ENCODE measurements at regions not wholly inside any gene's neighbourhood (a gene's known extent, or its start where the extent isn't known, plus 50 kb on each side); places are given as distances from the start of the nearest gene placed in this dataset.
"Not testable (repeated sequence)": the region's sequence is repeated elsewhere in the genome, so short reads cannot be mapped to it uniquely, and the experiment has no call there.

DNA sequence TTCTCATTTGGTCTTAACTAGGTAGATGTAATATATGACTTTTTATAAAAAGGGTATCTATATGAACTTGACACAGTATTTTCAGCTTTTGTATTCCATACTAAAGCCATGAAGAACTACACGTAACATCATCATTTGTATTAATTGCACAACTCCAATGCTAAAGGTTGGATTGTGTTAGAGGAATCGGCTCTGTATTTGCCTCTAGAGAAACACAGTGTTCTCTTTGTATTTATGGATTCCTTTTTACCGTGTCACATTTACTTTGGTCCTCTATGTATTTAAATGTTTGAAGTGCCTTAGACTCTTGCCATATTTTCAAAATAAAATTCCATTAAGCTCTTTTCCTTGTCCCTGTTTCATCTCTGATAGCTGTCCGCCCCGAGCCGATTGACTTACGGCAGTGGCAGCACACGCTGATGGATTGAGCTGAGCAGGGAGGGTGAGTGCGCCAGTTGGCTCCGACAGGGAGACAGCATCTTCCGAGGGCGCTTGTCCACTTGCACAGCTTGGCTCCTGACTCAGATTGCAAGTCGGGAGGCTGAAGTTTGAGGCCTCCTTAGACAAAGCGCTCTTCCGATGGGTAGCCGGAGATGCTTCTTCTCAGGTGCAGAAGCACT, 95.6 kb upstream of the DMRT1 start:
- DNase-seq (ENCODE audit: low read depth in 2 of 2), result no peak

DNA sequence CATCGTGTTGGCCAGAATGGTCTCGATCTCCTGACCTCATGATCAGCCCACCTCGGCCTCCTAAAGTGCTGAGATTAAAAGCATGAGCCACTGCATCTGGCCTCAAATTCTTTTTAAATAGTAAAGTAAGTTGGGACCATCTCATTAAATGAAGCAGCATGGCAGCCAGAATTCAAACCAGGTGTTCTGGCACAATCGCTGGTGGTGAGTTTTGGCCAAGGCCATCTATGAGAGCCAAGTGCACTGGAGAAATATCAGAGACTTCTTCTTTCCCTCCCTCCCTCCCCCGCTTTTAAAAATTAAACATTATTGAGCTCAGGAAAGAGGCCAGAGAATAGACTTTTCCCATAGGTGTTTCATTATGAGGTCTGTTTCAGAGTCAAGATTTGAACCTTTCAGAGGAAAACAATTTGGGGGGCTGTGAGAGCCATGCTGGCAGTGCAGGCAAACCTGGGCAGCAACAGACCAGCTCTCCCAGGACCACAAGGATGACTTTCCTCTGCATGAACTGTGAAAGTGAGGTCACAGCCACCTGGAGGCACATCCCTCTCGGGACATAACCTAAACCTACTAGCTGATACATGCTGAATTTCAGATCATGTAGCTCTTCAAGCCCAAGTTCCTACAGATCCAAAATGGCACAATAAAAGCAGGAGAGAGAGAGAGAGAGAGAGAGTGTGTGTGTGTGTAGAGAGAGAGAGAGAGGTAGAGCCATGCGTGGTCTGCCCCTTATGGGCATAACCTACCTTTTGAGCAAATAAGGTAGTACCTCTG, 94.6 kb upstream of the DMRT1 start:
- no peak for DNase-seq (ENCODE audit: low read depth in 2 of 2)

GRCh38 chr9:747567-747966, 93.9 kb upstream of the DMRT1 start:
- DNase-seq (ENCODE audit: low read depth in 2 of 2), result no peak

- no peak for DNase-seq (ENCODE audit: low read depth in 2 of 2)
Observed at GRCh38 chr9:748861-749497, 92.5 kb upstream of the DMRT1 start.

DNA sequence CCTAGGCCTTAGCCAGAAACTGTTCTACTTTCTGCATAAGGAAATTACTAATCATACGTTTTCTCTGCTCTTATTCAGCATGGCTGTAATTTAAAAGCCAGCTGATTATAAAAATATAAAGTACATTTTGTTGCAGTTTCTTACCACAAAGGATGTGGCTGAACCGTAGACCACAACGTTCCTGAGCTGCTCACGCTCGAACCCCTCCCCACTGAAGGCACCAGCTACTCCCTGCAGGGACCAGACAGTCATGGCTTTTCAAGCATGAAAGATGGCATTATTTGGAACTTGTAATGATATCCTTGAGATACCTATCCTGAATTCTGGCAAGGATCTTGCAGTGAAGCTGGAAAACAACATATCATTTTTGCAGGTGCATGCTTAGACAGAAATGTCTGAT, 91.8 kb upstream of the DMRT1 start:
- DNase-seq (ENCODE audit: low read depth in 2 of 2), result no peak

DNA sequence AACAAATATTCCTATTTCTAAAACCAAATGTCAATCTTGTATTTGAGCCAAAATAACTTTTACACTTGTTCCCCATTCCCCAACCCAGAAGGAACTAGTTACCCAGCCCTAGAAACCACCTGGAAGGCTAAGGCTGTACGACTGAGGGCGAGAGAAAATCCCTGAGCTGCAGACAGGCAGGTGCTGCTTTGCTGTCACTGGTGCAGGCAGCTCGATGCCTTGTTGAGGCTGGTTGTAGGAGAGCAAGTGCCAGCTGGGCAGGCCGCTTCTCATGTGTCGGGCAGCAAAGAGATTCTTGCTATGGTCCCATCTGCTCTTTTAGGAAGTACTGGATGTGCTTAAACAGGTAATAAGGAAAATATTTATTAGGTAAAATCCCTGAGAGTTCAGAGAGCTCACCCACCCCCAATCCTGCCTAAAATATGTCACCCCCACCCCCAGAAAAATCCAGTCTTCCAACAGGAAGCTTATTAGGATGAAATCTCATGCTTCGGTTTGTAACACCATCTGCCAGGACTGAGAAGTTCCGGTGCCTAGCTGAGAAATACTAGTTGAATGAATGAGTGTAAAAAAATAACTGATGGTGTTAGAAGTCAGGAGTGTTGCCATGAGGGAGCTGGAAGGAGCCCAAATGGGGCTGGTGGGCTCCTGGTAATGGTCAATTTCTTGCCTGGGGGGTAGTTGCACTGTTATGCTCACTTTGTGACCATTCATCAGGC, 91.1 kb upstream of the DMRT1 start:
- no peak for DNase-seq (ENCODE audit: low read depth in 2 of 2)

DNA sequence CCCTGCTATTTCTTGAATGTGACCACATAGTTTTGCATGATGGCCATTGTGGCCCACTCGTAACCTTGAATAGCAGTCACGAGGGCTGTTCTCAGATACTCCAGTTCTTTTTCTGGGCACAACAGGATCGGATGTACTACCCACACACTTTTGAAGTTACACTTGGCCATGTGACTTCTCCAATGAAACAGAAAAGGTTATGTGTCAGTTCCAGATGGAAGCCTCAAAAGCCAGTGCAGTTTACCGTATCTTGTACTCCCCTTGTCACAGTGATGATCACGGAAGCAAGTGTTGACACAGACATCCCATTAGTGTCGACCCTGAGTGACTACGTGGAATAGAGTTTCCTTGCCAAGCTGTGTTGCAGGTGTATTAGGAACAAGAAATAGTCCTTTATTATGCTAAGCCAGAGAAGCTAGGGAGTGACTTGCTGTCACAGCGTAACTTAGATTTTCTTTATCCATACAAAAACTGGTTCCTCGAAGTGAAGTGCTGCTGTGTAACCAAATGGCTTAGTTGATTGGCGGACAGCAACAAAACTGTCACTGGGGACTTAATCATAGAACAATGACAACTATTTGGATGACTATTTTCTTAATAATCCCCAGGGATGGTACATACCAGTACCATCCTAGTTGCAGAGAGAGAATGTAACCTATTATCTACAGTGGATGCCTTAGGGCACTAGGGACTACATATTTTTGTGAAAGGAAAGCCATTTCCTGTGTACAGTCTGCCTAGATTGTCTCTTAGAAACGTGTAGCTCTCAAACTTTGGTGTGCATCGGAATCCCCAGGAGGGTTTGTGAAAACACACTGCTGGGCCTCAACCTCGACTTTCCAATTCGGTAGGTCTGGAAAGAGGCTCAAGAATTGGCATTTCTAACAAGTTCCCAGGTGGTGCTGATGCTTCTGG, 90.1 kb upstream of the DMRT1 start:
- DNase-seq (ENCODE audit: low read depth in 2 of 2), result no peak

GRCh38 chr9:752201-752600, 89.3 kb upstream of the DMRT1 start:
- DNase-seq (ENCODE audit: low read depth in 2 of 2), result no peak

GRCh38 chr9:752681-753200, 88.8 kb upstream of the DMRT1 start:
- DNase-seq (ENCODE audit: low read depth in 2 of 2), result no peak

- DNase-seq (ENCODE audit: low read depth in 2 of 2), result not testable (repeated sequence)
Observed at GRCh38 chr9:753734-754133, 87.8 kb upstream of the DMRT1 start.

GRCh38 chr9:754150-754931, 87.2 kb upstream of the DMRT1 start:
- DNase-seq (ENCODE audit: low read depth in 2 of 2), result no peak

DNA sequence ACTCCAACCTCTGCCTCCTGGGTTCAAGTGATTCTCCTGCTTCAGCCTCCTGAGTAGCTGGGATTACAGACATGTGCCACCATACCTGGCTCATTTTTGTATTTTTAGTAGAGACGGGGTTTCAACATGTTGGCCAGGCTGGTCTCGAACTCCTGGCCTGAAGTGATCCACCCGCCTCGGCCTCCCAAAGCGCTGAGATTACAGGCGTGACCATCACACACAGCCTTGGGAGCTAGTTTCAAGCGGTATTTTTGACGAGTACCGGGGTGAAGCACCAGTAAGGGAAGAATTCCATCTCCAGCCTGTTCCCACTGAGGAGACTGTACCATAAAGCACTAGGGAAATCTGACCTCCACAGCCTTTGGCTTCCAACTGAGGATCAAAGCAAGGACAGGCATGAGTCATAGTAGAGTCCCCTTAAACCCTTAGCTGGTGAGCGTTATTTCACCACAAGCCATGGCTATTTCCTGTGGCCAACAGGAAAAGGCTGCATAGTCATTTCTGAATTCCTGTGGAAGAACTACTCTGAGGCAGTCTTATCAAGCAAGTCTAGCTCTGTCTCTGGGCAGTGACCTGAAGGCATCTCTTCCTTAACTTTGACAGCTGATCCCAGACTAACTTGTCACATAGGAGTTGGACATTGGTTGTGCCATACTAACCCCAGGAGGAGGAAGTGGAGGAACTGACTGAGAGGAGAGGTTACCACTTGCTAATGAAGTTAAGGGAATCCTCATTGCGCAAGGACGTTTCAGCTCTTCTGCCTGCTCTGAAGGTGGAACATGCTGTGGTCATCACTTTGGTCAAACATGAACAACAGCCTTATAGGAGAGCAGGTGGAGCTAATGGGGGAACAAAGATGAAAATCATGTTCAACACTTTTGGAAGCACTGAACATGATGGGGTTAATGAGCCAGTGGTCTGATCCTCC, 85.8 kb upstream of the DMRT1 start:
- no peak for DNase-seq (ENCODE audit: low read depth in 2 of 2)

DNA sequence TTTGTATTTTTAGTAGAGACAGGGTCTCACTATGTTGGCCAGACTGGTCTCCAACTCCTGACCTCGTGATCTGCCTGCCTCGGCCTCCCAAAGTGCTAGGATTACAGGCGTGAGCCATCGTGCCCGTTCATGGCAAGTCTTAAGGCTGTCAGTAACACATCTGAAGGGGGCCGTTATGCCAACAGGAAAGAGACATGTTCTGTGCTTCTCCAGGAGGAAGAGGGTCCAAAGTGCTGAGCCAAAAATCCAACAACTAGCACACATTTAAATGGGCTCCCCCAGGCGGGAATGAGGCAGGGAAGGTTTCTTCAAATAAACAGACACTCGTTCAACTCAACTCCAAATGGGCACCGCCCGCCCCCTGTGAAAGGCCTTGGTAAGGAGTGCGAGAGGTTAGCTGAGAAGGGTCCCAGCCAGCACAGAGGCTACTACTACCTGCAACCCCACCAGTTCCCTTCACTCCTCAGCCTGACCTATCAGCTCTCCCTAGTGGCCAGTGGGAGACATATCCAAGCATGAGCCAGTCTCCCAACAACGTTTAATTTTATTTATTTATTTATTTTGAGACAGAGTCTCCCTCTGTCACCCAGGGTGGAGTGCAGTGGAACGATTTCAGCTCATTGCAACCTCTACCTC, 84.1 kb upstream of the DMRT1 start:
- no peak for DNase-seq (ENCODE audit: low read depth in 2 of 2)

DNA sequence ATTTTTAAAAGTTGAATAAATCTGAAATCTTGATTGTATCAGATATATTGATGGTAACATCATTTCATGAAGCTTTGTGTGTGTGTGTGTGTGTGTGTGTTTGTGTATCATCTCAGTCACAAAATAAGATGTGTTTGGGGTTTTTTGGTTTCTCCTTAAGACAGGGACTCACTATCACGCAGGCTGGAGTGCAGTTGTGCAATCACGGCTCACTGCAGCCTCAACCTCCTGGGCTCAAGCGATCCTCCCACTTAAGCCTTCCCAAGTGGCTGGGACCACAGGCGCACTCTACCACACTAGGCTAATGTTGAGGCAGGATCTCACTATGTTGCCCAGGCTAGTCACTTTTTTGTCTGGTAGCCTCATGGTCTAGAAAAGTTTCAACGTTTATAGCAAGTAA, 83.4 kb upstream of the DMRT1 start:
- DNase-seq (ENCODE audit: low read depth in 2 of 2), result no peak

DNA sequence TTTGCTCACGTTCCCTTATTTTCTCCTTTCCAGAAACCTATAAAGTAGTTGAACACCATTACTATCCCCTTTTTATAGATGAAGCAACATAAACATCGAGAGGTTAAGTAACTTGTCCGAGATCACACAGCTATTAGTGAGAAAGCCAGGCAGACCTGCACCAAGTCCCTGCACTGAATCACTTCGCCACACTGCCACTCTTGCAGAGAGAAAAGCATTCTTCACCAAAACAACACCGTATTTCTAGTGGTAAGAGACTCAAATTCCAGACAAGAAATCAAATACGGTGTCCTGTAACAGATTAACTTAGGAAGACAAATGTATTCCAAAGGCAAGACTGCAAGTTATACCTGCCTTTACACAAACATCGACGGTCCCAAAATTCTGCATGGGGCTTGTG, 82.0 kb upstream of the DMRT1 start:
- DNase-seq (ENCODE audit: low read depth in 2 of 2), result no peak

DNA sequence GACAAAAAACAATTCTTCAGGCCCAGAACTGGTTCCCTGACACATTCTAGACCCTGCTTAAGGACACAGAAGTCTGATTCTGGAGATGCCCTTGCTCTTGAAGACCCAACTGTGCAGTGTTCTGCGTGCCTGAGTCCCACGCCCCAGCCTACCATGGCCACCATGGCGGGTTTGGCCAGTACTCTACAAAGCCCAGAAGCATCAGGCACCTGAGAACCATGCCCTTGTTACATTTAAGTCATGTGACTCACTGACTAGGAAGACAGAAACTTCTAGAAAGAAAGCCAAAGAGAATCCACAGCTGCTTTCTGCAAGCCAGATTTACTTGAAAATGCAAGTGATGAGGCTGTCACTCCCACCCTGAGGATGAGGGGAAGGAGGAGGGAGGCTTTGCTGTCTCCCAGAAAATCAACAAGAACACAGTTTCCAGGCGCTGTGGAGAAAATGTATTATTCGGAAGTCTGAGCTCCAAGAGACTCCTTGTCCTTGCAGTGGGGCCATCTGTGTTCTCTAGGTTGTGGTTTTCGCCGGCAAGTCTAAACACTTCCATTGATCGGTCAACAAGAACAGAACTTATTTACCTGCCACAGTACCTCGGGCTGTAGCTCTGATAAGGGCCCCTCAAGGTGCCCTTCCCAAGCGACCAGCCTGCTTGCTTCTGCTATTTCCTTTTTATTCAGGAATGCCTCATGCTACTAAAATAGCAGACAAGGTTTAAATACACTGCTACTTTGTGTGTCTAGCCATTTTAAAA, 81.3 kb upstream of the DMRT1 start:
- no peak for DNase-seq (ENCODE audit: low read depth in 2 of 2)

GRCh38 chr9:761176-761792, 80.2 kb upstream of the DMRT1 start:
- no peak for DNase-seq (ENCODE audit: low read depth in 2 of 2)
